T-helper 17 cell (primary cell): ENCODE measurements at regions not wholly inside any gene's neighbourhood (a gene's known extent, or its start where the extent isn't known, plus 50 kb on each side); places are given as distances from the start of the nearest gene placed in this dataset.
"Not testable (repeated sequence)": the region's sequence is repeated elsewhere in the genome, so short reads cannot be mapped to it uniquely, and the experiment has no call there.

Experiments
- ATAC-seq: fragments of 150-1000 bp; cut with Tn5 transposase; 2 replicates; pipeline ENCODE4 v1.10.0; 2021; ENCODE audit warnings: mild to moderate bottlenecking, moderate library complexity
- DNase-seq, 3 donors: peaks; one replicate each; pipeline versions ENCODE4 v3.0.0 to v3.0.0-alpha.2; 2020 to 2021
- H3K9me3 ChIP-seq: one replicate; pipeline ENCODE4 v1.7.0; 2013; ENCODE audit warnings: low read length, mild to moderate bottlenecking; ENCODE audit not compliant: control insufficient read depth, poor library complexity, severe bottlenecking
- H3K27ac Mint-ChIP-seq: one replicate; pipeline ENCODE4 v1.8.0; 2022; ENCODE audit warnings: mild to moderate bottlenecking, moderate library complexity, mixed read lengths
- H3K27me3 Mint-ChIP-seq: one replicate; pipeline ENCODE4 v1.8.0; 2022; ENCODE audit warnings: mixed read lengths
- H3K36me3 Mint-ChIP-seq: one replicate; pipeline ENCODE4 v1.8.0; 2022; ENCODE audit warnings: low read depth, mixed read lengths
- H3K4me1 Mint-ChIP-seq: one replicate; pipeline ENCODE4 v1.8.0; 2022; ENCODE audit warnings: mild to moderate bottlenecking, mixed read lengths
- H3K4me3 Mint-ChIP-seq: one replicate; pipeline ENCODE4 v1.8.0; 2022; ENCODE audit warnings: mild to moderate bottlenecking, moderate library complexity, mixed read lengths

- DNase-seq (no peak), ATAC-seq (no peak)
- no peak overlapping the region for H3K4me3 Mint-ChIP-seq
- no peaks in the 10 kb centered on the region for H3K9me3 ChIP-seq
- H3K36me3 Mint-ChIP-seq = no peaks in the 10 kb centered on the region
- H3K4me1 Mint-ChIP-seq = no peaks in the 10 kb centered on the region
- H3K27ac Mint-ChIP-seq = no peak overlapping the region
- H3K27me3 Mint-ChIP-seq = peaks cover 9% of the 10 kb centered on the region
These were observed 482.4 kb upstream of the CAMK1G start for GRCh38 chr1:209101106-209101505.

GRCh38 chr1:209102120-209102519, 481.4 kb upstream of the CAMK1G start:
- ATAC-seq = no peak
- H3K36me3 Mint-ChIP-seq = no peaks in the 10 kb centered on the region
- no peak for DNase-seq
- no peak overlapping the region for H3K27ac Mint-ChIP-seq
- no peaks in the 10 kb centered on the region for H3K9me3 ChIP-seq
- peaks cover 14% of the 10 kb centered on the region for H3K27me3 Mint-ChIP-seq
- H3K4me3 Mint-ChIP-seq = no peak overlapping the region
- no peaks in the 10 kb centered on the region for H3K4me1 Mint-ChIP-seq

GRCh38 chr1:209102531-209102930, 481.0 kb upstream of the CAMK1G start:
- H3K9me3 ChIP-seq = no peaks in the 10 kb centered on the region
- DNase-seq (no peak), ATAC-seq (no peak)
- Mint-ChIP-seq H3K4me3 (no peak overlapping the region), H3K27me3 (peaks cover 18% of the 10 kb centered on the region), H3K4me1 (no peaks in the 10 kb centered on the region), H3K36me3 (no peaks in the 10 kb centered on the region), H3K27ac (no peak overlapping the region)

- H3K27me3 Mint-ChIP-seq = peaks cover 18% of the 10 kb centered on the region
- no peaks in the 10 kb centered on the region for H3K36me3 Mint-ChIP-seq
- no peaks in the 10 kb centered on the region for H3K9me3 ChIP-seq
- DNase-seq (no peak), ATAC-seq (no peak)
- no peak overlapping the region for H3K27ac Mint-ChIP-seq
- no peaks in the 10 kb centered on the region for H3K4me1 Mint-ChIP-seq
- no peak overlapping the region for H3K4me3 Mint-ChIP-seq
These were observed 480.4 kb upstream of the CAMK1G start for GRCh38 chr1:209103092-209103491.

GRCh38 chr1:209104646-209105045, 478.9 kb upstream of the CAMK1G start:
- DNase-seq = no peak
- ATAC-seq = no peak
- H3K27me3 Mint-ChIP-seq = peaks cover 18% of the 10 kb centered on the region
- no peak overlapping the region for H3K4me3 Mint-ChIP-seq
- H3K9me3 ChIP-seq = no peaks in the 10 kb centered on the region
- H3K4me1 Mint-ChIP-seq = no peaks in the 10 kb centered on the region
- no peaks in the 10 kb centered on the region for H3K36me3 Mint-ChIP-seq
- H3K27ac Mint-ChIP-seq = no peak overlapping the region

- no peak for DNase-seq
These were observed 477.8 kb upstream of the CAMK1G start for GRCh38 chr1:209105701-209106100.

GRCh38 chr1:209106237-209106741, 477.2 kb upstream of the CAMK1G start:
- Mint-ChIP-seq H3K4me1 (peaks cover 2% of the 10 kb centered on the region), H3K27me3 (peaks cover 18% of the 10 kb centered on the region), H3K36me3 (no peaks in the 10 kb centered on the region), H3K4me3 (no peak overlapping the region), H3K27ac (no peak overlapping the region)
- no peaks in the 10 kb centered on the region for H3K9me3 ChIP-seq
- ATAC-seq = no peak
- DNase-seq = no peak

More at GRCh38 chr1:209105701-209106100, 477.8 kb upstream of the CAMK1G start:
- no peaks in the 10 kb centered on the region for H3K9me3 ChIP-seq
- H3K27me3 Mint-ChIP-seq = peaks cover 18% of the 10 kb centered on the region
- no peak overlapping the region for H3K27ac Mint-ChIP-seq
- no peaks in the 10 kb centered on the region for H3K36me3 Mint-ChIP-seq
- no peak overlapping the region for H3K4me3 Mint-ChIP-seq
- no peak for ATAC-seq
- peaks cover 2% of the 10 kb centered on the region for H3K4me1 Mint-ChIP-seq

GRCh38 chr1:209106861-209107260, 476.7 kb upstream of the CAMK1G start:
- peaks cover 2% of the 10 kb centered on the region for H3K4me1 Mint-ChIP-seq

GRCh38 chr1:209107535-209107934, 476.0 kb upstream of the CAMK1G start:
- DNase-seq (no peak), ATAC-seq (no peak)
- Mint-ChIP-seq H3K27ac (no peak overlapping the region), H3K36me3 (no peaks in the 10 kb centered on the region), H3K27me3 (peaks cover 18% of the 10 kb centered on the region), H3K4me3 (no peak overlapping the region), H3K4me1 (peaks cover 2% of the 10 kb centered on the region)
- no peaks in the 10 kb centered on the region for H3K9me3 ChIP-seq

More at GRCh38 chr1:209106861-209107260, 476.7 kb upstream of the CAMK1G start:
- Mint-ChIP-seq H3K27ac (no peak overlapping the region), H3K4me3 (no peak overlapping the region), H3K27me3 (peaks cover 18% of the 10 kb centered on the region), H3K36me3 (no peaks in the 10 kb centered on the region)
- DNase-seq (no peak), ATAC-seq (no peak)
- no peaks in the 10 kb centered on the region for H3K9me3 ChIP-seq

- no peak for DNase-seq
- H3K27me3 Mint-ChIP-seq = peaks cover 23% of the 10 kb centered on the region
- H3K4me1 Mint-ChIP-seq = peaks cover 2% of the 10 kb centered on the region
- no peak for ATAC-seq
- H3K27ac Mint-ChIP-seq = no peak overlapping the region
- H3K9me3 ChIP-seq = no peaks in the 10 kb centered on the region
- no peak overlapping the region for H3K4me3 Mint-ChIP-seq
- no peaks in the 10 kb centered on the region for H3K36me3 Mint-ChIP-seq
These were observed 474.3 kb upstream of the CAMK1G start for GRCh38 chr1:209109001-209109785.

GRCh38 chr1:209113521-209113920, 470.0 kb upstream of the CAMK1G start:
- Mint-ChIP-seq H3K27ac (no peak overlapping the region), H3K4me1 (peaks cover 2% of the 10 kb centered on the region), H3K27me3 (peaks cover 16% of the 10 kb centered on the region), H3K4me3 (no peak overlapping the region), H3K36me3 (no peaks in the 10 kb centered on the region)
- no peaks in the 10 kb centered on the region for H3K9me3 ChIP-seq
- DNase-seq = no peak
- no peak for ATAC-seq

GRCh38 chr1:209116705-209117104, 466.8 kb upstream of the CAMK1G start:
- no peaks in the 10 kb centered on the region for H3K36me3 Mint-ChIP-seq
- H3K27ac Mint-ChIP-seq = no peak overlapping the region
- H3K4me1 Mint-ChIP-seq = no peaks in the 10 kb centered on the region
- H3K4me3 Mint-ChIP-seq = no peak overlapping the region
- DNase-seq (no peak), ATAC-seq (no peak)
- H3K9me3 ChIP-seq = no peaks in the 10 kb centered on the region
- H3K27me3 Mint-ChIP-seq = peaks cover 24% of the 10 kb centered on the region

- H3K9me3 ChIP-seq = no peaks in the 10 kb centered on the region
- Mint-ChIP-seq H3K4me1 (no peaks in the 10 kb centered on the region), H3K27me3 (peaks cover 8% of the 10 kb centered on the region), H3K4me3 (no peak overlapping the region), H3K36me3 (no peaks in the 10 kb centered on the region), H3K27ac (no peak overlapping the region)
- DNase-seq = no peak
- no peak for ATAC-seq
These were observed 459.9 kb upstream of the CAMK1G start for GRCh38 chr1:209123601-209124000.

- H3K27me3 Mint-ChIP-seq, H3K36me3 Mint-ChIP-seq, H3K4me1 Mint-ChIP-seq, H3K4me3 Mint-ChIP-seq, H3K9me3 ChIP-seq, H3K27ac Mint-ChIP-seq, DNase-seq, ATAC-seq: not testable (repeated sequence)
These were observed 454.4 kb upstream of the CAMK1G start for GRCh38 chr1:209129091-209129490.
